Ovary (tissue), 3 donors: ENCODE measurements at regions not wholly inside any gene's neighbourhood (a gene's known extent, or its start where the extent isn't known, plus 50 kb on each side); places are given as distances from the start of the nearest gene placed in this dataset.

Experiments used
- CTCF ChIP-seq, 3 donors: fragments of 450-650 bp in 2 of 3; fragments of 200-600 bp in 1 of 3; IDR thresholded peaks; one replicate each; pipeline versions ENCODE4 v1.5.1 to v1.8.0; 2016 to 2022; ENCODE audit warnings: antibody characterized with exemption in 3 of 3, mild to moderate bottlenecking in 1 of 3
- EP300 ChIP-seq: sonication (generic); formaldehyde crosslinking; IDR thresholded peaks from one replicate; pipeline ENCODE4 v1.6.1; 2017; ENCODE audit warnings: antibody characterized with exemption
- POLR2A ChIP-seq: fragments of 450-650 bp; IDR thresholded peaks from one replicate; pipeline ENCODE4 v1.6.1; 2017; ENCODE audit warnings: antibody characterized with exemption, mild to moderate bottlenecking, moderate library complexity
- donor health status: DM: no; HTN: no; CAD: no.

GRCh38 chr11:115774756-115775155 is 270.5 kb upstream of the CADM1 start:
- TF ChIP-seq CTCF (IDR thresholded peaks at IDR 0.05) (no peak), EP300 (no peak), POLR2A (no peak)
